GM10248 (cell line): ENCODE measurements at regions not wholly inside any gene's neighbourhood (a gene's known extent, or its start where the extent isn't known, plus 50 kb on each side); places are given as distances from the start of the nearest gene placed in this dataset.

ENCODE experiments used
- CTCF ChIA-PET: fragments of 300-600 bp; sonication (Branson Sonifier 250); formaldehyde crosslinking; extraction: SDS; loops from one replicate; lab custom pipeline; 2021; ENCODE audit warnings: antibody characterized with exemption; lab: Yijun Ruan, JAX
- POLR2A ChIA-PET: fragments of 350-650 bp; sonication (Branson Sonifier 250); formaldehyde crosslinking; extraction: SDS; loops from one replicate; lab custom pipeline; 2020; ENCODE audit warnings: antibody characterized with exemption; lab: Yijun Ruan, JAX
- DNase-seq: peaks from one replicate; pipeline ENCODE4 v3.0.0; 2012; ENCODE audit errors: extremely low spot score
- CTCF ChIP-seq: IDR thresholded peaks from 2 replicates; pipeline ENCODE4 v1.5.1; 2012; ENCODE audit warnings: mild to moderate bottlenecking, low read depth; ENCODE audit errors: extremely low read depth, missing control alignments, control extremely low read depth

DNA sequence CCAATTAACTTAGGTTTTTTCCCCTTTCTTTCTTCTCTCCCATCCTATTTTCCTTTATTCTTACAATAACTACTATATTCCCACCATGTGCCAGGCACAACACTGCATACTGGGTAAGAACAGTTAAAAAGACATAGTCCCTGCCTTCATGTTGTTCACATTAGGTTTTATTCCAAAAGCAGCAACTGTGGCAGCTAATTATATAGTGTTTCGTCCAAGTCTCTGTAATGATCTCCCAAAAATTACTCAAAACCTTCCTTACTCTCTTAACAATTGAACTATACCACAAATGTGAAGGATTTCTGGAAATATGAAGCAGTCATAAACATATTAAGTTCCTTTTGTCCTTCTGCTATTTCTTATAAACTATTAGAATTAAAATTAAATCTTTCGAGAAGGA lies 184.1 kb upstream of the C11orf58 start:
- TF ChIP-seq CTCF = no peak
- POLR2A ChIA-PET = no interaction called here
- DNase-seq = no peak
- CTCF ChIA-PET = no interaction called here

DNA sequence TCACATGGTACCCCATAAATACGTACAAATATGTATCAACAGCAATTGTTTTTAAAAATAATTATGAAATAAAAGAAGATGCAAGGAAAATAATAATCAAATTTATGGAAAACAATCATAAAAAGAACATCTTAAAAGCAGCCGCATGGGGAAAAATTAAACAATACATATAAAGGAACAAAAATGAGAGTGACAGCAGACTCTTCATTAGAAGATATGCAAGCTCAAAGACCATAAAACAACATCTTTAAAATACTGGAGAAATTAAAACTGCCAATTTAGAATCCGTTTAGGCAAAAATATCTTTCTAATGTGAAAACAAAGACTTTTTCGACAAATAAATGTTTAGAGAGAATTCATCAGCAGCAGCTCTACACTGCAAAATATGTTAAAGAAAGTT lies 190.6 kb upstream of the C11orf58 start:
- no peak for TF ChIP-seq CTCF
- DNase-seq = no peak
- CTCF ChIA-PET = no interaction called here
- POLR2A ChIA-PET = no interaction called here

DNA sequence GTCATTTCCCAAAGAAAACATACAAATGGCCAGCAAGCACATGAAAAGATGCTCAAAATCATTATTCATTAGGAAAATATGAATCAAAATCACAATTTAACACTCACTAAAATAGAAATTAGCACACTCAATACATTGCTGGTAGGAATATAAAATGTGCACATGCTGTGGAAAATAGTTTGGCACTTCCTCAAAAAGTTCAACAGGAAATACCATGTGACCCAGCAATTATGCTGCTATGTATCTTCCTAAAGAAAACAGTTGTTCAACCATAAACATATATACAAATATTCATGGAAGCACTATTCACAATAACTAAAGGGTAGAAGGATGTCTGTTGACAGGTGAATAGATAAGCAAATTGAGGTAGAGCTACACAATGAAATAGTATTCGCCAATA lies 187.3 kb upstream of the SOX6 start:
- CTCF ChIA-PET = no interaction called here
- no peak for DNase-seq
- no peak for TF ChIP-seq CTCF
- POLR2A ChIA-PET = no interaction called here

DNA sequence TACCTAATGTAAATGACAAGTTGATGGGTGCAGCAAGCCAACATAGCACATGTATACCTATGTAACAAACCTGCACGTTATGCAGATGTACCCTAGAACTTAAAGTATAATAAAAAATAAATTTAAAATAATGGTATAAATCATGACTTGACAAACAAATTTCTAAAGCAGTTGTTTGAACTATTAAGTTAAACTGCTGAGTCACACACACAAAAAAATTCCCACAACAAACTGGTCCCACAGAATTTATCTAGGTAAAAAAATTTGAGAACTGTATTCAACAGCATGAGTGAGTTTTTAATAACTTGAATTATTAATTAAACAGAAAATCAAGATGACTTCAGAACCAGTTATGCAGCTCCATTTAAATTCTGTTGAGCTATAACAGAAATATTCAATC lies 186.0 kb upstream of the SOX6 start:
- CTCF ChIA-PET = no interaction called here
- no peak for TF ChIP-seq CTCF
- POLR2A ChIA-PET = no interaction called here
- no peak for DNase-seq

- ChIA-PET CTCF (interaction anchor here (1.6 kb wide), 1 partner anchor 9 kb away, joined by 6 read pairs; no protein-coding TSS in a partner anchor), POLR2A (no interaction called here)
- no peak for TF ChIP-seq CTCF
- DNase-seq = no peak
Observed at GRCh38 chr11:16536513-16536912, 180.2 kb upstream of the SOX6 start.

- no peak for DNase-seq
- ChIA-PET CTCF (interaction anchor here (1.8 kb wide), 1 partner anchor 28 kb away, joined by 4 read pairs; no protein-coding TSS in a partner anchor), POLR2A (no interaction called here)
- TF ChIP-seq CTCF = no peak
Observed at GRCh38 chr11:16528639-16529038, 172.3 kb upstream of the SOX6 start.
